AG08396 (cell line): ENCODE measurements at regions not wholly inside any gene's neighbourhood (a gene's known extent, or its start where the extent isn't known, plus 50 kb on each side); places are given as distances from the start of the nearest gene placed in this dataset.

ENCODE experiments used
- DNase-seq: peaks from one replicate; pipeline ENCODE4 v3.0.0; 2012; ENCODE audit warnings: low spot score, mixed read lengths

- no peak for DNase-seq
Observed at GRCh38 chr10:111131168-111131799, 54.5 kb downstream of the ADRA2A start.

- no peak for DNase-seq
Observed at GRCh38 chr10:111137007-111137406, 60.2 kb downstream of the ADRA2A start.

- DNase-seq: no peak
Observed at GRCh38 chr10:111137587-111137986, 60.8 kb downstream of the ADRA2A start.

- DNase-seq: no peak
Observed at GRCh38 chr10:111138544-111138943, 61.7 kb downstream of the ADRA2A start.

GRCh38 chr10:111139567-111139966, 62.7 kb downstream of the ADRA2A start:
- DNase-seq: no peak

GRCh38 chr10:111142092-111142768, 65.4 kb downstream of the ADRA2A start:
- no peak for DNase-seq

- no peak for DNase-seq
Observed at GRCh38 chr10:111146025-111146640, 69.3 kb downstream of the ADRA2A start.

GRCh38 chr10:111148025-111148424, 71.2 kb downstream of the ADRA2A start:
- DNase-seq: no peak

- no peak for DNase-seq
Observed at GRCh38 chr10:111148440-111148839, 71.6 kb downstream of the ADRA2A start.

GRCh38 chr10:111150691-111151090, 73.9 kb downstream of the ADRA2A start:
- no peak for DNase-seq

GRCh38 chr10:111151595-111152307, 74.9 kb downstream of the ADRA2A start:
- no peak for DNase-seq

GRCh38 chr10:111156754-111157153, 79.9 kb downstream of the ADRA2A start:
- DNase-seq: no peak

- no peak for DNase-seq
Observed at GRCh38 chr10:111158595-111158994, 81.8 kb downstream of the ADRA2A start.

GRCh38 chr10:111161109-111161874, 84.5 kb downstream of the ADRA2A start:
- DNase-seq: no peak

GRCh38 chr10:111171183-111171582, 94.4 kb downstream of the ADRA2A start:
- no peak for DNase-seq

GRCh38 chr10:111175787-111176186, 99.0 kb downstream of the ADRA2A start:
- DNase-seq: no peak

- no peak for DNase-seq
Observed at GRCh38 chr10:111177379-111177778, 100.5 kb downstream of the ADRA2A start.

GRCh38 chr10:111179514-111179913, 102.7 kb downstream of the ADRA2A start:
- DNase-seq: no peak

- no peak for DNase-seq
Observed at GRCh38 chr10:111186358-111186757, 109.5 kb downstream of the ADRA2A start.

- no peak for DNase-seq
Observed at GRCh38 chr10:111187096-111187495, 110.3 kb downstream of the ADRA2A start.

- no peak for DNase-seq
Observed at GRCh38 chr10:111199587-111199986, 122.8 kb downstream of the ADRA2A start.
